Ishikawa (cell line): ENCODE measurements at regions not wholly inside any gene's neighbourhood (a gene's known extent, or its start where the extent isn't known, plus 50 kb on each side); places are given as distances from the start of the nearest gene placed in this dataset.

ENCODE experiments used
- CEBPB ChIP-seq: IDR thresholded peaks from 2 replicates; pipeline ENCODE4 v1.6.1; 2012
- CREB1 ChIP-seq: IDR thresholded peaks from 2 replicates; pipeline ENCODE4 v1.6.1; 2012; ENCODE audit warnings: low read depth
- EGR1 ChIP-seq: IDR thresholded peaks from 2 replicates; pipeline ENCODE4 v1.6.1; 2012
- EP300 ChIP-seq: IDR thresholded peaks from 2 replicates; pipeline ENCODE4 v1.6.1; 2012; ENCODE audit warnings: borderline replicate concordance
- FOXM1 ChIP-seq: IDR thresholded peaks from 2 replicates; pipeline ENCODE4 v1.6.1; 2012; ENCODE audit warnings: low read depth, borderline replicate concordance
- NFIC ChIP-seq: IDR thresholded peaks from 2 replicates; pipeline ENCODE4 v1.6.1; 2012
- RAD21 ChIP-seq: IDR thresholded peaks from 2 replicates; pipeline ENCODE4 v1.6.1; 2012; ENCODE audit warnings: low read depth
- TAF1 ChIP-seq: IDR thresholded peaks from 2 replicates; pipeline ENCODE4 v1.6.1; 2012; ENCODE audit warnings: low read depth, mild to moderate bottlenecking
- TCF12 ChIP-seq: IDR thresholded peaks from 2 replicates; pipeline ENCODE4 v1.6.1; 2012; ENCODE audit warnings: low read depth
- TEAD4 ChIP-seq: IDR thresholded peaks from 2 replicates; pipeline ENCODE4 v1.6.1; 2012
- YY1 ChIP-seq: IDR thresholded peaks from 2 replicates; pipeline ENCODE4 v1.6.1; 2012; ENCODE audit warnings: low read depth
- ZBTB7A ChIP-seq: IDR thresholded peaks from 2 replicates; pipeline ENCODE4 v1.6.1; 2012; ENCODE audit warnings: low read depth
- TF ChIP-seq, protein P1 (sequence below): IDR thresholded peaks from 2 replicates; pipeline ENCODE4 v1.6.1; 2012; ENCODE audit warnings: low read depth, mild to moderate bottlenecking
- TF ChIP-seq, protein P2 (sequence below): IDR thresholded peaks from 2 replicates; pipeline ENCODE4 v1.6.1; 2012
- TF ChIP-seq, protein P3 (sequence below): IDR thresholded peaks from 2 replicates; pipeline ENCODE4 v1.6.1; 2012

DNA sequence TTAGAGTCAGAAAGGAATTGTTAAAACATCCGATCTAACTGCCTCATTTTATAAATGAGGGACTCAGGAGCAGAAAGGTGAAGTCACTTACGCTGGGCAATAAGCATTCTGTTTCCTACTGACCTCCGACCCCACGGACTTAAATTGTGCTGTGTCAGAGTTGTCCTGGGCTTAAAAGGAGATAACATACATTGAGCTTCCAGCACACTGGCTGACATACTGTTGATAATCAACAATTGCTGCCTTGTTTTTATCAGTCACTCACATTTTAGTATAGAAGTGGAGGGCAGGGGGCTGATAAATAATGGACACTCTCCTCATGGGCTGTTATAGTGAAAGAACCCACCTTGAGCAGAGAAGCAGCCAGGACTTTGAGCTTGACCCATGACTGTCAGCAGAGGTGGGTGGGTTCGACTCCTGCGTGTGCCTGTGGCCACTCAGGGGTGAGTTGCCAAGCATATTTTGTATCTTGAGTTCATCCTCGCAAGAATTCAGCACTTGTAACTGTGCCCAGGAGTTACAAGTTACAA, 166.5 kb upstream of the JARID2 start:
- no peak for TF ChIP-seq RAD21
- TF ChIP-seq, protein P1, sequence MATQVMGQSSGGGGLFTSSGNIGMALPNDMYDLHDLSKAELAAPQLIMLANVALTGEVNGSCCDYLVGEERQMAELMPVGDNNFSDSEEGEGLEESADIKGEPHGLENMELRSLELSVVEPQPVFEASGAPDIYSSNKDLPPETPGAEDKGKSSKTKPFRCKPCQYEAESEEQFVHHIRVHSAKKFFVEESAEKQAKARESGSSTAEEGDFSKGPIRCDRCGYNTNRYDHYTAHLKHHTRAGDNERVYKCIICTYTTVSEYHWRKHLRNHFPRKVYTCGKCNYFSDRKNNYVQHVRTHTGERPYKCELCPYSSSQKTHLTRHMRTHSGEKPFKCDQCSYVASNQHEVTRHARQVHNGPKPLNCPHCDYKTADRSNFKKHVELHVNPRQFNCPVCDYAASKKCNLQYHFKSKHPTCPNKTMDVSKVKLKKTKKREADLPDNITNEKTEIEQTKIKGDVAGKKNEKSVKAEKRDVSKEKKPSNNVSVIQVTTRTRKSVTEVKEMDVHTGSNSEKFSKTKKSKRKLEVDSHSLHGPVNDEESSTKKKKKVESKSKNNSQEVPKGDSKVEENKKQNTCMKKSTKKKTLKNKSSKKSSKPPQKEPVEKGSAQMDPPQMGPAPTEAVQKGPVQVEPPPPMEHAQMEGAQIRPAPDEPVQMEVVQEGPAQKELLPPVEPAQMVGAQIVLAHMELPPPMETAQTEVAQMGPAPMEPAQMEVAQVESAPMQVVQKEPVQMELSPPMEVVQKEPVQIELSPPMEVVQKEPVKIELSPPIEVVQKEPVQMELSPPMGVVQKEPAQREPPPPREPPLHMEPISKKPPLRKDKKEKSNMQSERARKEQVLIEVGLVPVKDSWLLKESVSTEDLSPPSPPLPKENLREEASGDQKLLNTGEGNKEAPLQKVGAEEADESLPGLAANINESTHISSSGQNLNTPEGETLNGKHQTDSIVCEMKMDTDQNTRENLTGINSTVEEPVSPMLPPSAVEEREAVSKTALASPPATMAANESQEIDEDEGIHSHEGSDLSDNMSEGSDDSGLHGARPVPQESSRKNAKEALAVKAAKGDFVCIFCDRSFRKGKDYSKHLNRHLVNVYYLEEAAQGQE: no peak
- TF ChIP-seq FOXM1: no peak
- TF ChIP-seq NFIC: no peak
- TF ChIP-seq CEBPB: no peak
- no peak for TF ChIP-seq TCF12
- no peak for TF ChIP-seq EGR1
- TF ChIP-seq, protein P2, sequence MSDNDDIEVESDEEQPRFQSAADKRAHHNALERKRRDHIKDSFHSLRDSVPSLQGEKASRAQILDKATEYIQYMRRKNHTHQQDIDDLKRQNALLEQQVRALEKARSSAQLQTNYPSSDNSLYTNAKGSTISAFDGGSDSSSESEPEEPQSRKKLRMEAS: no peak
- TF ChIP-seq, protein P3, sequence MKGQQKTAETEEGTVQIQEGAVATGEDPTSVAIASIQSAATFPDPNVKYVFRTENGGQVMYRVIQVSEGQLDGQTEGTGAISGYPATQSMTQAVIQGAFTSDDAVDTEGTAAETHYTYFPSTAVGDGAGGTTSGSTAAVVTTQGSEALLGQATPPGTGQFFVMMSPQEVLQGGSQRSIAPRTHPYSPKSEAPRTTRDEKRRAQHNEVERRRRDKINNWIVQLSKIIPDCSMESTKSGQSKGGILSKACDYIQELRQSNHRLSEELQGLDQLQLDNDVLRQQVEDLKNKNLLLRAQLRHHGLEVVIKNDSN: no peak
- no peak for TF ChIP-seq YY1
- no peak for TF ChIP-seq TEAD4

DNA sequence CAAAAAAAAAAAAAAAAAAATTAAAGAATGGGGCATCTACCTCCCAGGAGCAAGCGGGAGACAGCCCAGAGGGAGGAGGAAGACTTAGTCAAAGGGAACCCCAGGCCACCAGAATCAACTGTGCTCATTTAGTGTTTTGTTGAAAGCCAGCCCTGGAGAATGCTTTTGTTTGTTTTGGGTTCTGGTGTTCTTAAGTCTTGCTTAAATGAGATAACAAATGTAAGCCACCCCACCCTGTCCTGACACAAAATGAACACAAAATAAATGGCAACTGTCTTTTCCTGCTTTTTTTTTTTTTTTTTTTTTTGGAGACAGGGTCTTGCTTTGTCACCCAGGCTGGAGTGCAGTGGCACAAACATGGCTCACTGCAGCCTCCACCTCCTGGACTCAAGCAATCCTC, 165.0 kb upstream of the JARID2 start:
- TF ChIP-seq, protein P1: no peak
- TF ChIP-seq TEAD4 (no peak), RAD21 (no peak), TAF1 (no peak), CEBPB (no peak), EGR1 (no peak), YY1 (no peak), CREB1 (no peak), TCF12 (no peak), FOXM1 (no peak), EP300 (no peak), ZBTB7A (no peak), NFIC (no peak)
- TF ChIP-seq, protein P2: no peak
- TF ChIP-seq, protein P3: no peak

DNA sequence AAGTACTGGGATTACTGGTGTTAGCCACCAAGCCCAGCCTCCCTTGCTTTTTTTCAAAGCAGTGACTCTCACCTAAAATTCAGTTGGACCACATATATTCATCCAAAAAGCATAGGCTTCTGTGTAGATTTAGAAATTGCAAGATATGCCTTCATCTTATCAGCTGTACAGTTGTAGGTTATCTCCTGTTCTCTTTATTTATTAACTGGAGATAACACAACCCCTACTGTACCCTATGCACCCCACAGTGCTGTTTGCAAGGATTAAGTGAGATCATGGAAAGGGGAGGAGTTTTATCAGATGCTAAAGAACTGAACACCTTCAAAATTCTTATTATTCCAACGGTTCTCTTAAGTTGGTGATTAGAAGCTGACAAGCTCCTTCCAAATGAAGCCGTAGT, 164.4 kb upstream of the JARID2 start:
- TF ChIP-seq RAD21 (no peak), TAF1 (no peak), FOXM1 (no peak), EP300 (no peak), NFIC (no peak), TEAD4 (no peak), YY1 (no peak), CREB1 (no peak), ZBTB7A (no peak), TCF12 (no peak)
- TF ChIP-seq, protein P3: no peak
- TF ChIP-seq, protein P2: no peak

DNA sequence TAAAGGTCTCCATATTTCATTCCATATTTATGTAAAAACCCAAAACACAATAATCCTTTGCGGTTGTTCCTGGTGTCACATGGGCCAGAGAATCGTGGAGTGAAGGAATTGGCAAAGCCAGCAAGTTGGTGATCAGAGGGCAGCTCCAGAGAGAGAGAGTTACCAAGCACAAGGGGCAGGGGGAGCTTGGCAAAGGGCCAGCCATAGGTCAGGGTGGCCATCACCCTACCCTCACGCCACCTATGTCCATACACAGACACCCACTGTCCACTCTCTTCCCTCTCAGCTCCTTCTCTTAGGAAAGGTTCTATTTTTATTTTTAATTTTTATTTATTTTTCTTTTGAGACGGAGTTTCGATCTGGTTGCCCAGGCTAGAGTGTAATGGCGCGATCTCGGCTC, 163.2 kb upstream of the JARID2 start:
- TF ChIP-seq CEBPB (no peak), TCF12 (no peak), YY1 (no peak), ZBTB7A (no peak), CREB1 (no peak), TEAD4 (no peak), FOXM1 (no peak), NFIC (no peak), TAF1 (no peak), EP300 (no peak), EGR1 (no peak), RAD21 (no peak)
- TF ChIP-seq, protein P3: no peak
- TF ChIP-seq, protein P2: no peak
- TF ChIP-seq, protein P1: no peak
